Colonic mucosa (tissue), 4 donors: ENCODE measurements at regions not wholly inside any gene's neighbourhood (a gene's known extent, or its start where the extent isn't known, plus 50 kb on each side); places are given as distances from the start of the nearest gene placed in this dataset.
"Not testable (repeated sequence)": the region's sequence is repeated elsewhere in the genome, so short reads cannot be mapped to it uniquely, and the experiment has no call there.

ENCODE experiments used
- DNase-seq: peaks from one replicate; pipeline ENCODE4 v3.0.0-alpha.2; 2020
- H3K27ac ChIP-seq: fragments of 200-600 bp; one replicate; pipeline ENCODE4 v1.8.0; 2021
- H3K27me3 ChIP-seq: fragments of 200-600 bp; one replicate; pipeline ENCODE4 v1.8.0; 2021
- H3K36me3 ChIP-seq: fragments of 200-600 bp; one replicate; pipeline ENCODE4 v1.8.0; 2021
- H3K4me1 ChIP-seq: fragments of 200-600 bp; one replicate; pipeline ENCODE4 v1.8.0; 2021; ENCODE audit warnings: mild to moderate bottlenecking
- H3K4me3 ChIP-seq: fragments of 200-600 bp; one replicate; pipeline ENCODE4 v1.8.0; 2021
- H3K9ac ChIP-seq, 2 donors: one replicate each; pipeline ENCODE4 v1.7.0; 2013; ENCODE audit warnings: control low read depth in 2 of 2, low read depth in 2 of 2, low read length in 2 of 2
- H3K9me3 ChIP-seq: fragments of 200-600 bp; one replicate; pipeline ENCODE4 v1.8.0; 2021
- intact Hi-C: fragments of 100-400 bp; cut with DNase I; formaldehyde crosslinking; loops from one replicate; pipeline ENCODE4 v1.14.1; 2022
- TF ChIP-seq, protein P1 (sequence below): fragments of 200-600 bp; IDR thresholded peaks from one replicate; pipeline ENCODE4 v1.8.0; 2022; ENCODE audit warnings: antibody characterized with exemption, mild to moderate bottlenecking
- donor health status: healthy.
- donor health status: DM: no; HTN: no; CAD: no.
- donor health status: DM: no; HTN: no; CAD: no.

DNA sequence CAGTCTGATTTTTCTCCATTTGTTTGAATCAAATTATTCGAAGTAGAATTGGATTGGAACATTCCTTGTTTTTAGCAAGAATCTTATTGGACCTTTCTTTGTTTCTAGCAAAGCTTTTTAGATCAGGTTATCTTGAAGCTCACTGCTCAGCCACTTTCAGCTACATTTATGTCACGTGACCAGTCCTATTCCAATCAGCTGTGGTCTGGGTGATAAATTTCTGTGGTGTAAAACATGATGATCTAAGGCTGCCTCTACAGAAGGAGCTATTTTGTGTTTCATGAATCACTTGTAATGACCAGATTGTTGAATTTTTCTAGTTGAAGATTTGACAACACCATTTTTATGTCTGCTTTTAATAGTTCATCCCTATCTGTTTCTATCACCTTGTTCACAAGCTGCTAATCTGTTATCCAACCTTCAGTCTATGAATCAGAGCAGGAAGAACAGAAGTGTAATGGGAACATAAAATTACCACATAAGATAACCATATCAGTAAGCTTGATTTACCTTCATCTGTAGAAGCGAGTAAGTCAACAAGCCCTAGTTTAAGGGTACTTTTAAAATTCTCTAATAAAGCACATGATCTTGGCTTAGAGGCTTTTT, 101.0 kb upstream of the MAP3K7 start:
- Histone ChIP-seq H3K4me1 (no peaks in the 10 kb centered on the region), H3K27ac (no peak overlapping the region), H3K9ac (no peak overlapping the region), H3K36me3 (no peaks in the 10 kb centered on the region), H3K4me3 (no peak overlapping the region), H3K27me3 (no peaks in the 10 kb centered on the region), H3K9me3 (no peaks in the 10 kb centered on the region)
- TF ChIP-seq, protein P1, sequence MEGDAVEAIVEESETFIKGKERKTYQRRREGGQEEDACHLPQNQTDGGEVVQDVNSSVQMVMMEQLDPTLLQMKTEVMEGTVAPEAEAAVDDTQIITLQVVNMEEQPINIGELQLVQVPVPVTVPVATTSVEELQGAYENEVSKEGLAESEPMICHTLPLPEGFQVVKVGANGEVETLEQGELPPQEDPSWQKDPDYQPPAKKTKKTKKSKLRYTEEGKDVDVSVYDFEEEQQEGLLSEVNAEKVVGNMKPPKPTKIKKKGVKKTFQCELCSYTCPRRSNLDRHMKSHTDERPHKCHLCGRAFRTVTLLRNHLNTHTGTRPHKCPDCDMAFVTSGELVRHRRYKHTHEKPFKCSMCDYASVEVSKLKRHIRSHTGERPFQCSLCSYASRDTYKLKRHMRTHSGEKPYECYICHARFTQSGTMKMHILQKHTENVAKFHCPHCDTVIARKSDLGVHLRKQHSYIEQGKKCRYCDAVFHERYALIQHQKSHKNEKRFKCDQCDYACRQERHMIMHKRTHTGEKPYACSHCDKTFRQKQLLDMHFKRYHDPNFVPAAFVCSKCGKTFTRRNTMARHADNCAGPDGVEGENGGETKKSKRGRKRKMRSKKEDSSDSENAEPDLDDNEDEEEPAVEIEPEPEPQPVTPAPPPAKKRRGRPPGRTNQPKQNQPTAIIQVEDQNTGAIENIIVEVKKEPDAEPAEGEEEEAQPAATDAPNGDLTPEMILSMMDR, result no peak
- DNase-seq, result no peak
- intact Hi-C loops, result no loop called here

DNA sequence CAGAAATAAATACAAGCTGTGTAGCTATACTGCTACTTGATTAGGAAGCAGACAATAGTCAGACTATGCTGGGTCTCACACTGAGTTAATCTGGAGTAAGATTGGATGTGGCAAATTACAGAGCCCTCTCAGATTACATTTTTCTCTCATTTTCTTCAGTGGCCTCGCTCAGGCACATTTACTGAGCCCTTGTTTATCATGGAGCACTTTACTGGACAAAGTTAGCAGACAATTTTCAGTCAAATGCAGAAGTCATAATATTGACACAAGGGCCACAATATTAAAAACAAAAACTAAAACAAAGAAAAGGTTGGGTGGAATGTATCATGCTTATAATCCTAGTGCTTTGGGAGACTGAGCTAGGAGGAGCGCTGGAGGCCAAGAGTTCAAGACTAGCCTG, 95.0 kb upstream of the MAP3K7 start:
- no peak for DNase-seq
- H3K4me3 ChIP-seq, result no peak overlapping the region
- H3K27ac ChIP-seq, result no peak overlapping the region
- TF ChIP-seq, protein P1, result no peak
- no peaks in the 10 kb centered on the region for H3K4me1 ChIP-seq
- intact Hi-C loops, result no loop called here
- H3K9ac ChIP-seq, result no peak overlapping the region
- no peaks in the 10 kb centered on the region for H3K9me3 ChIP-seq
- H3K36me3 ChIP-seq, result no peaks in the 10 kb centered on the region
- no peaks in the 10 kb centered on the region for H3K27me3 ChIP-seq

DNA sequence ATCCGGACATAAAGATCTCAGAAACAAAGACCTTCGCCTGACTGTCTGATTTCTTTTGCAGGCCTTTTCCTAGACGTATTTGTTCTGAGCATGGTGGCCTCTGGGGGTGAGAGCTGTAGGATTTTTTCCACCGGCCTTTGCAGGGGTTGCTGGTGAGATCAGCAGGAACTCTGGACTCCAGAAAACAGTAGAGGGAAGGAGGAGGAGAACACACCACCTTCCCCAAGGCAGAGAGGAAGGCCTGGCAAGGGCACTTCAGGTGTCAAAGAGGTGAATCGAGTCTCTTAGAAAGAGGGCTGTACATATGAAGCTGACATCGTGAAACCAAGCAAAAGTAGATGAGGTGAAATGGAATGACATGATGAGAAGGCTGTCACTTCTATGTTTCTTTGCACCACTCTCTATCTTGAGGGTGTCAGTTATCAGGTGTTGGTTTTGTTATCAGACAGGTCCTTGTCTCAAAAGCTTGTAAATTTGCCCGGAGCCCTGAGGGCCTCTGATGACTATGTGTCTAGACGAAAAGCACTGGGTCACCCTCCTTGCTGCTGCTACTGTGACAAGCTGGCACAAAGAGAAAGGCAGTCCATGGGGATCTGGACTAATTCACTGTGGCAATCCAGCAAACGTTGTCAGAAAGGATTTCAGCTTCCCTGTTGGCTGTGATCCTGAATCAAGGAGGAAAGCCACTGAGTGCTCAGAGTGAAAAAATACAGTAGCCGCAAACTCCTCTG, 91.3 kb upstream of the MAP3K7 start:
- Histone ChIP-seq H3K4me1 (no peaks in the 10 kb centered on the region), H3K27me3 (no peaks in the 10 kb centered on the region), H3K27ac (no peak overlapping the region), H3K9ac (no peak overlapping the region), H3K36me3 (no peaks in the 10 kb centered on the region), H3K4me3 (no peak overlapping the region), H3K9me3 (no peaks in the 10 kb centered on the region)
- intact Hi-C loops, result no loop called here
- TF ChIP-seq, protein P1, result no peak
- no peak for DNase-seq

DNA sequence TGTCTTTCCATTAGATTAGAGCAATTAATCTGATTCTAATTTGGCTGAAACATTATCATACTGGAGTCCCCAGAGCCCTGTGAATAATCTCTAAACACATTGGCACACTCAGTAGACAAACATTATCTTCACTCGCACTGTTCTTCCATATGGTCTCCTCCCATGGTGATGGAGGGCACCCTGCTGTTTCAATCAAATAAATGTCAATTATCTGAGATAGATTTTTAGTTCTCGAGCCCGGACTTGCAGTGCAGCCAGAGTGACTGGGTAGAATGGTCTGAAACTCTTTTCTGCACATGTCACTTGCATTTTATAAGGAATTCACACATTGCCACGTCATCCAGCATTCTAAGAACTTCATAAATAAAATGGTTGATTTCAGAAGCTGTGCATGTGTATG, 90.6 kb upstream of the MAP3K7 start:
- no peaks in the 10 kb centered on the region for H3K4me1 ChIP-seq
- no peak for DNase-seq
- TF ChIP-seq, protein P1, result no peak
- H3K36me3 ChIP-seq, result no peaks in the 10 kb centered on the region
- no peaks in the 10 kb centered on the region for H3K27me3 ChIP-seq
- no peak overlapping the region for H3K4me3 ChIP-seq
- no peak overlapping the region for H3K27ac ChIP-seq
- intact Hi-C loops, result no loop called here
- no peak overlapping the region for H3K9ac ChIP-seq
- no peaks in the 10 kb centered on the region for H3K9me3 ChIP-seq

DNA sequence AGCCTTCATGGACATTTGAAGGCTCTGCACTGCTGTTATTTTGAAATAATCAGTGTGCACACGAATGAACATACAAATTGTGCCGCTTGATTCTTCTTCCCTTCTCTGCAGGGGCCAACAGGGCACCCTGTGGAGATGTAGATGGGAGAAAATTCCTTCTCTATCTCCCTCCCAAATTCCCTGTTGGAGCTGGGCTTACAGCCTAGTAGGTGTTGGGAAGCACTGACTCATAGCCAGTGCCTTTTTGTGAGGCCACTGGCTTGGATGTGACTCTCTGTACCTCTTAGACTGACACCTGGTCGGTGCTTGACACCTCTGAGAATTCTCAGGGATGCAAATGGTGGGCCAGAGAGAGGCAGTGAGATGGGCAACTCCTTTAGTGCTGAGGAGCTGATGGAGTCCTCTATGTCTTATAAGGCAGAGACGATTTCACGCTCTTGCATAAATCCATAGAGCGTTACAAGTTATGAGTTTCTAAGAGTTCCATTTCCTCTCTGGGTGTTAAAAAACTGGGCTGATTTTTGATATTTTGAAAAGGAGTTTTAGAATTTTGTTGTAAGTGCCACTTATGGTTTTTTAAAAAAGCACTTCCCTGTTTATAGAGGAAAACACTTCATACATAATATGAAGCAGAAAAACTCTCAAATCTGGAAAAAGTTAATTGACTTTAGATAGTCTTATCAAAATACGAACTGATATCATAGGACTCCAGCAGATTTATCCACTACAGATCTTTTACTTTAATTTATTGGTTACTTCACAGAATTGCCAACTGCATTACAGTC, 89.8 kb upstream of the MAP3K7 start:
- TF ChIP-seq, protein P1, result no peak
- Histone ChIP-seq H3K9ac (no peak overlapping the region), H3K27ac (no peak overlapping the region), H3K9me3 (no peaks in the 10 kb centered on the region), H3K4me1 (no peaks in the 10 kb centered on the region), H3K4me3 (no peak overlapping the region), H3K36me3 (no peaks in the 10 kb centered on the region), H3K27me3 (no peaks in the 10 kb centered on the region)
- intact Hi-C loops, result no loop called here
- DNase-seq, result no peak

DNA sequence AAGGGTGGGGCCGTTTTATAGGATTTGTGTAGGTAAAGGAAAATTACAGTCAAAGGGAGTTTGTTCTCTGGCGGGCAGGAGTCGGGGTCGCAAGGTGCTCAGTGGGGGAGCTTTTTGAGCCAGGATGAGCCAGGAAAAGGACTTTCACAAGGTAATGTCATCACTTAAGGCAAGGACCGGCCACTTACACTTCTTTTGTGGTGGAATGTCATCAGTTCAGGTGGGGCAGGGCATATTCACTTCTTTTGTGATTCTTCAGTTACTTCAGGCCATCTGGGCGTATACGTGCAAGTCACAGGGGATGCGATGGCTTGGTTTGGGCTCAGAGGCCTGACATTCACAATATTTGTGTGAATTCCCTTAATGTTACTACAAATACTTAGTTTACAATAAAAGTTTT, 88.2 kb upstream of the MAP3K7 start:
- H3K27me3 ChIP-seq, H3K36me3 ChIP-seq, intact Hi-C loops, H3K9ac ChIP-seq, H3K4me1 ChIP-seq, H3K27ac ChIP-seq, H3K9me3 ChIP-seq, DNase-seq, H3K4me3 ChIP-seq: not testable (repeated sequence)

DNA sequence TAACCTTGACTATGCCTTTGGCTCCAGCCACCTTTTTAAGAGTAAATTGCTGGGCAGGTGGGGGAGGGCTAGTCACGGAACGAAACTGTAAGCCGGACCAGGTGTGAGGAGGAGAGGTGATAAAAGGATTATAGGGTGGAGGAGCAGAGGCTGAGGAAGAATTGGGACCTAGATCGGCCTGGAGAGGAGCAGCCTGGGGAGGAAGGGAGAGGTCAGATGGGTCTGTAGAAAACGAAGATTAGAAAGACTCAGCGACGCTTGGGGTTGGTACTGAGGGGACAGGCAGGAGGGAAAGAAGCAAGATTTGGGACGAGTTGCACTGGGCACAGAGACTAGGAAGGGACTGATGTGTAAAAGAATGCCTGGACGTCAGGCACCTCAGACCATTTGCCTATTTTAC, 87.2 kb upstream of the MAP3K7 start:
- H3K4me3 ChIP-seq, DNase-seq, H3K36me3 ChIP-seq, H3K27me3 ChIP-seq, intact Hi-C loops, H3K4me1 ChIP-seq, H3K9me3 ChIP-seq, H3K9ac ChIP-seq, H3K27ac ChIP-seq: not testable (repeated sequence)
